Endothelial cell of umbilical vein (primary cell): ENCODE measurements at regions not wholly inside any gene's neighbourhood (a gene's known extent, or its start where the extent isn't known, plus 50 kb on each side); places are given as distances from the start of the nearest gene placed in this dataset.

ENCODE experiments used
- BruUV-seq: library from RNA; stranded (reverse); fragments of 400-500 nt; replicated peaks from 2 replicates; lab custom pipeline; 2021; lab: Mats Ljungman, UMichigan
- CTCF ChIA-PET: fragments of 300-600, 350-600 bp; sonication (Branson Sonifier 250); formaldehyde crosslinking; loops from one replicate; lab custom pipeline; 2021; ENCODE audit warnings: antibody characterized with exemption, inconsistent platforms; lab: Charles Lee
- POLR2A ChIA-PET: fragments of 300-600, 350-600 bp; sonication (Branson Sonifier 250); formaldehyde crosslinking; loops from one replicate; lab custom pipeline; 2021; ENCODE audit warnings: antibody characterized with exemption, inconsistent platforms; lab: Charles Lee
- DNase-seq: peaks from one replicate; pipeline ENCODE4 v3.0.0-alpha.2; 2011; ENCODE audit warnings: low read depth, low spot score
- FAIRE-seq: peaks from 2 replicates; lab custom pipeline; 2011; peaks lifted over from hg19 to GRCh38; lab: Jason Lieb, UNC
- H2AFZ ChIP-seq: 2 replicates; pipeline ENCODE4 v1.6.0; 2012; ENCODE audit warnings: low read depth, low read length, control low read depth, inconsistent platforms
- H3K27ac ChIP-seq: 2 replicates; pipeline ENCODE4 v1.5.1; 2011; ENCODE audit warnings: low read depth, mild to moderate bottlenecking, control low read depth, low read length, moderate library complexity; ENCODE audit not compliant: insufficient read depth
- H3K27me3 ChIP-seq, 2 experiments: 2 replicates each; pipeline versions ENCODE4 v1.6.0 to v1.6.1; 2011; ENCODE audit warnings: low read length in 2 of 2, mixed read lengths in 1 of 2; ENCODE audit not compliant: control insufficient read depth in 2 of 2, insufficient read depth in 2 of 2
- H3K36me3 ChIP-seq, 2 experiments: 2 replicates in 1 of 2; 3 replicates in 1 of 2; pipeline ENCODE4 v1.5.1; 2011; ENCODE audit warnings: low read length in 2 of 2, mild to moderate bottlenecking in 1 of 2, moderate library complexity in 1 of 2; ENCODE audit not compliant: control insufficient read depth in 2 of 2, insufficient read depth in 2 of 2; ENCODE audit errors: extremely low read depth in 1 of 2
- H3K4me1 ChIP-seq: 3 replicates; pipeline ENCODE4 v1.5.1; 2011; ENCODE audit warnings: mild to moderate bottlenecking, low read length; ENCODE audit not compliant: control insufficient read depth, insufficient read depth; ENCODE audit errors: extremely low read depth
- H3K4me2 ChIP-seq: 2 replicates; pipeline ENCODE4 v1.6.1; 2011; ENCODE audit warnings: low read length, control low read depth, mixed read lengths; ENCODE audit not compliant: insufficient read depth
- H3K4me3 ChIP-seq, 3 experiments: fragments of 200-600 bp in 1 of 3; sonication (generic), shearing (Covaris generic) in 1 of 3; replicated peaks in 1 of 3; 2 replicates each; pipeline ENCODE4 v1.5.1; 2011 to 2016; ENCODE audit warnings: control low read depth in 3 of 3, low read length in 3 of 3, mild to moderate bottlenecking in 2 of 3, inconsistent platforms in 1 of 3, low read depth in 1 of 3, moderate library complexity in 1 of 3; ENCODE audit not compliant: insufficient read depth in 1 of 3
- H3K79me2 ChIP-seq: 2 replicates; pipeline ENCODE4 v1.6.0; 2012; ENCODE audit warnings: low read length, inconsistent platforms; ENCODE audit not compliant: control insufficient read depth, insufficient read depth
- H3K9ac ChIP-seq: replicated peaks from 2 replicates; pipeline ENCODE3; 2011; ENCODE audit warnings: low read length, control low read depth; ENCODE audit not compliant: insufficient read depth; ENCODE audit errors: extremely low read depth
- H3K9me1 ChIP-seq: replicated peaks from 3 replicates; pipeline ENCODE4 v1.6.0; 2011; ENCODE audit warnings: mild to moderate bottlenecking, low read length; ENCODE audit not compliant: control insufficient read depth, insufficient read depth; ENCODE audit errors: extremely low read depth
- H3K9me3 ChIP-seq: replicated peaks from 2 replicates; pipeline ENCODE4 v1.5.1; 2012; ENCODE audit warnings: low read length, inconsistent platforms; ENCODE audit not compliant: control insufficient read depth, insufficient read depth
- H4K20me1 ChIP-seq: replicated peaks from 2 replicates; pipeline ENCODE3; 2011; ENCODE audit warnings: mild to moderate bottlenecking, low read length; ENCODE audit not compliant: control insufficient read depth, insufficient read depth; ENCODE audit errors: extremely low read depth
- CTCF ChIP-seq, 2 donors: IDR thresholded peaks; 1 replicate in 1 of 2; 2 replicates in 1 of 2; pipeline ENCODE4 v1.5.1; 2011; ENCODE audit warnings: low read length in 2 of 2, mild to moderate bottlenecking in 2 of 2, moderate library complexity in 2 of 2, control low read depth in 1 of 2, inconsistent platforms in 1 of 2, low read depth in 1 of 2; ENCODE audit not compliant: insufficient read depth in 1 of 2; ENCODE audit errors: extremely low read depth in 1 of 2
- EZH2 ChIP-seq: IDR thresholded peaks from 2 replicates; pipeline ENCODE4 v1.6.1; 2012; ENCODE audit warnings: borderline replicate concordance, low read depth, mild to moderate bottlenecking, moderate library complexity, low read length, inconsistent platforms; ENCODE audit not compliant: severe bottlenecking
- FOS ChIP-seq: IDR thresholded peaks from 2 replicates; pipeline ENCODE4 v1.6.1; 2011; ENCODE audit warnings: mild to moderate bottlenecking, low read length, moderate library complexity, borderline replicate concordance; ENCODE audit not compliant: insufficient read depth
- GATA2 ChIP-seq: IDR thresholded peaks from 2 replicates; pipeline ENCODE4 v1.7.0; 2011; ENCODE audit warnings: low read depth, mild to moderate bottlenecking, moderate library complexity, mixed read lengths, low read length; ENCODE audit not compliant: insufficient read length, insufficient read depth
- JUN ChIP-seq: IDR thresholded peaks from 2 replicates; pipeline ENCODE4 v1.6.1; 2011; ENCODE audit warnings: borderline replicate concordance, low read depth; ENCODE audit not compliant: insufficient read length, insufficient read depth
- MAX ChIP-seq: IDR thresholded peaks from 2 replicates; pipeline ENCODE4 v1.6.1; 2011; ENCODE audit not compliant: insufficient read depth, insufficient read length
- MYC ChIP-seq: IDR thresholded peaks from one replicate; pipeline ENCODE4 v1.6.1; 2011; ENCODE audit warnings: mild to moderate bottlenecking, low read depth, low read length
- POLR2A ChIP-seq: IDR thresholded peaks from 2 replicates; pipeline ENCODE4 v1.6.1; 2012; ENCODE audit warnings: low read depth, mild to moderate bottlenecking, control low read depth, low read length
- POLR2AphosphoS5 ChIP-seq: IDR thresholded peaks from 2 replicates; pipeline ENCODE4 v1.6.1; 2012; ENCODE audit warnings: low read depth, mild to moderate bottlenecking, control low read depth, low read length, moderate library complexity; ENCODE audit not compliant: insufficient read depth
- dilution Hi-C: fragments of 300-500 bp; cut with MboI; formaldehyde crosslinking; loops from one replicate; pipeline ENCODE4 v1.15.0; 2019; ENCODE audit warnings: low sequenced_read_pairs; ENCODE audit not compliant: extremely low pct_ligation_motif_present
- intact Hi-C: fragments of 100-400 bp; cut with micrococcal nuclease; formaldehyde crosslinking; loops from one replicate; pipeline ENCODE4 v1.10.0; 2022

- H3K9ac ChIP-seq = no peak overlapping the region
- H3K9me3 ChIP-seq = no peaks in the 10 kb centered on the region
- H2AFZ ChIP-seq = peak overlapping the region; percentile 51
- no peaks in the 10 kb centered on the region for H3K79me2 ChIP-seq
- H3K27me3 ChIP-seq = no peaks in the 10 kb centered on the region
- ChIA-PET POLR2A (no interaction called here), CTCF (interaction anchor here (1.5 to 2.4 kb wide), 2 partner anchors 10 to 82 kb away, joined by 3 to 10 read pairs; no protein-coding TSS in a partner anchor)
- H3K9me1 ChIP-seq = no peaks in the 10 kb centered on the region
- peaks cover 10% of the 10 kb centered on the region for H3K4me1 ChIP-seq
- TF ChIP-seq FOS = peak; percentile 20
- TF ChIP-seq EZH2 = no peak
- TF ChIP-seq GATA2 = peak; percentile 50
- no peak for TF ChIP-seq POLR2A
- TF ChIP-seq MYC = no peak
- TF ChIP-seq JUN = no peak
- TF ChIP-seq POLR2AphosphoS5 = no peak
- FAIRE-seq = no peak
- no peaks in the 10 kb centered on the region for H3K36me3 ChIP-seq
- H3K4me2 ChIP-seq = peak overlapping the region; percentile 47
- H4K20me1 ChIP-seq = no peaks in the 10 kb centered on the region
- BruUV-seq = no TSS peak
- no peak overlapping the region for H3K27ac ChIP-seq
- DNase-seq = peak; percentile 22
- H3K4me3 ChIP-seq = no peak overlapping the region
- intact Hi-C loops = loop anchor here (5.0 kb wide), 1 partner anchor 158 kb away; no protein-coding TSS in a partner anchor
- dilution Hi-C loops = no loop called here
Measured at GRCh38 chr7:17144322-17144721, 154.1 kb upstream of the AHR start.

GRCh38 chr7:17146621-17147020, 151.8 kb upstream of the AHR start:
- Histone ChIP-seq H3K27ac (no peak overlapping the region), H3K9me1 (no peaks in the 10 kb centered on the region), H3K27me3 (no peaks in the 10 kb centered on the region), H3K9me3 (no peaks in the 10 kb centered on the region), H3K36me3 (no peaks in the 10 kb centered on the region), H3K4me3 (no peak overlapping the region), H3K79me2 (no peaks in the 10 kb centered on the region), H4K20me1 (no peaks in the 10 kb centered on the region), H3K9ac (no peak overlapping the region), H3K4me2 (no peak overlapping the region), H3K4me1 (peaks cover 10% of the 10 kb centered on the region), H2AFZ (no peak overlapping the region)
- no TSS peak for BruUV-seq
- ChIA-PET POLR2A (no interaction called here), CTCF (interaction anchor here (0.6 kb wide), 2 partner anchors 11 to 221 kb away, joined by 3 read pairs; no protein-coding TSS in a partner anchor)
- DNase-seq (no peak), FAIRE-seq (no peak)
- intact Hi-C loops (no loop called here), dilution Hi-C loops (no loop called here)
- TF ChIP-seq MYC (no peak), POLR2A (no peak), JUN (no peak), MAX (no peak), GATA2 (no peak), POLR2AphosphoS5 (no peak), CTCF (IDR thresholded peaks at IDR 0.05; ENCODE audit: extremely low read depth in 1 of 2, insufficient read depth in 1 of 2, low read depth in 1 of 2, low read length in 2 of 2) (no peak), EZH2 (no peak), FOS (no peak)
